GM12878 (cell line): ENCODE measurements at regions not wholly inside any gene's neighbourhood (a gene's known extent, or its start where the extent isn't known, plus 50 kb on each side); places are given as distances from the start of the nearest gene placed in this dataset.

ENCODE experiments used
- ATAC-seq: fragments of 200-7000 bp; cut with Tn5 transposase; 3 replicates; pipeline ENCODE4 v1.9.1; 2020; ENCODE audit warnings: mild to moderate bottlenecking, moderate library complexity
- BruUV-seq: library from RNA; stranded (reverse); fragments of 400-500 nt; replicated peaks from 2 replicates; lab custom pipeline; 2021; lab: Mats Ljungman, UMichigan
- CTCF ChIA-PET: fragments of 300-600 bp; sonication (Branson Sonifier 250); formaldehyde crosslinking; extraction: SDS; loops from one replicate; lab custom pipeline; 2021; ENCODE audit warnings: inconsistent platforms; lab: Yijun Ruan, JAX
- POLR2A ChIA-PET: fragments of 350-600 bp; formaldehyde crosslinking; extraction: SDS; loops from one replicate; lab custom pipeline; 2021; ENCODE audit warnings: inconsistent platforms; lab: Charles Lee
- RAD21 ChIA-PET: fragments of 300-600 bp; sonication (Branson Sonifier 250); formaldehyde crosslinking; loops from one replicate; lab custom pipeline; 2023; ENCODE audit warnings: antibody characterized with exemption; ENCODE audit not compliant: unreplicated experiment; lab: Charles Lee
- SMC1A ChIA-PET: fragments of 300-600 bp; sonication (Branson Sonifier 250); formaldehyde crosslinking; loops from one replicate; lab custom pipeline; 2023; ENCODE audit not compliant: unreplicated experiment, uncharacterized antibody; lab: Charles Lee
- DNase-seq: peaks from one replicate; pipeline ENCODE4 v3.0.0-alpha.2; 2011; ENCODE audit warnings: low read depth, low spot score
- FAIRE-seq: peaks from 3 replicates; lab custom pipeline; 2011; peaks lifted over from hg19 to GRCh38; lab: Jason Lieb, UNC
- H2AFZ ChIP-seq: 2 replicates; pipeline ENCODE4 v1.6.0; 2011; ENCODE audit warnings: low read depth, low read length, control low read depth; ENCODE audit not compliant: control insufficient read depth
- H3K27ac ChIP-seq: 2 replicates; pipeline ENCODE4 v1.5.1; 2011; ENCODE audit warnings: control low read depth; ENCODE audit not compliant: control insufficient read depth, insufficient read depth
- H3K27me3 ChIP-seq, 2 experiments: replicated peaks in 1 of 2; 2 replicates each; pipeline versions ENCODE4 v1.6.0 to v1.6.1; 2011; ENCODE audit warnings: low read length in 1 of 2; ENCODE audit not compliant: control insufficient read depth in 2 of 2, insufficient read depth in 2 of 2
- H3K36me3 ChIP-seq, 2 experiments: 2 replicates each; pipeline ENCODE4 v1.5.1; 2011; ENCODE audit warnings: low read length in 1 of 2; ENCODE audit not compliant: control insufficient read depth in 2 of 2, insufficient read depth in 2 of 2
- H3K4me1 ChIP-seq: 2 replicates; pipeline ENCODE4 v1.6.1; 2011; ENCODE audit warnings: mild to moderate bottlenecking, low read length, moderate library complexity, mixed read lengths; ENCODE audit not compliant: control insufficient read depth, insufficient read depth
- H3K4me2 ChIP-seq: 2 replicates; pipeline ENCODE4 v1.6.0; 2011; ENCODE audit warnings: control low read depth; ENCODE audit not compliant: control insufficient read depth, insufficient read depth
- H3K4me3 ChIP-seq: fragments of 200-600 bp; sonication (generic); 2 replicates; pipeline ENCODE4 v1.5.1; 2016
- H3K79me2 ChIP-seq: 2 replicates; pipeline ENCODE4 v1.6.0; 2011; ENCODE audit warnings: low read length; ENCODE audit not compliant: control insufficient read depth, insufficient read depth
- H3K9ac ChIP-seq: 2 replicates; pipeline ENCODE4 v1.8.0; 2011; ENCODE audit warnings: low read length, control low read depth, mixed read lengths; ENCODE audit not compliant: control insufficient read depth, insufficient read depth
- H3K9me3 ChIP-seq: replicated peaks from 3 replicates; pipeline ENCODE4 v1.5.1; 2011; ENCODE audit warnings: mild to moderate bottlenecking, low read length; ENCODE audit not compliant: control insufficient read depth, insufficient read depth
- H4K20me1 ChIP-seq: 2 replicates; pipeline ENCODE4 v1.6.0; 2011; ENCODE audit not compliant: control insufficient read depth, insufficient read depth
- ASH2L ChIP-seq: fragments of 300-600, 200-600 bp; sonication (generic); IDR thresholded peaks from 2 replicates; pipeline ENCODE4 v1.6.1; 2017; ENCODE audit warnings: low read depth, mild to moderate bottlenecking, borderline replicate concordance
- ATF2 ChIP-seq: IDR thresholded peaks from 2 replicates; pipeline ENCODE4 v1.6.1; 2012; ENCODE audit warnings: low read length, inconsistent platforms
- ATF7 ChIP-seq: fragments of 450-650 bp; IDR thresholded peaks from 2 replicates; pipeline ENCODE4 v1.6.1; 2016; ENCODE audit warnings: low read depth, mild to moderate bottlenecking
- DPF2 ChIP-seq: fragments of 450-650 bp; IDR thresholded peaks from 2 replicates; pipeline ENCODE4 v1.6.1; 2017; ENCODE audit warnings: mild to moderate bottlenecking
- E2F8 ChIP-seq: fragments of 450-650 bp; IDR thresholded peaks from 2 replicates; pipeline ENCODE4 v1.6.1; 2018; ENCODE audit warnings: mild to moderate bottlenecking, low read depth, moderate library complexity; ENCODE audit not compliant: partially characterized antibody
- IKZF1 ChIP-seq: fragments of 450-650 bp; conservative IDR thresholded peaks from 2 replicates; pipeline ENCODE4 v1.6.1; 2017; ENCODE audit warnings: antibody characterized with exemption, mild to moderate bottlenecking
- KDM1A ChIP-seq: fragments of 200-600 bp; sonication (generic); IDR thresholded peaks from 2 replicates; pipeline ENCODE4 v1.6.1; 2016; ENCODE audit warnings: borderline replicate concordance
- MLLT1 ChIP-seq: fragments of 450-650 bp; IDR thresholded peaks from 2 replicates; pipeline ENCODE4 v1.6.1; 2016; ENCODE audit warnings: mild to moderate bottlenecking
- NFYB ChIP-seq: IDR thresholded peaks from 2 replicates; pipeline ENCODE4 v1.6.1; 2011; ENCODE audit warnings: low read depth, mild to moderate bottlenecking, low read length, improper control_type of control experiment, moderate library complexity; ENCODE audit not compliant: insufficient read depth
- RUNX3 ChIP-seq: IDR thresholded peaks from 2 replicates; pipeline ENCODE4 v1.6.1; 2012; ENCODE audit warnings: low read length, inconsistent platforms
- SPI1 ChIP-seq: IDR thresholded peaks from 2 replicates; pipeline ENCODE4 v1.6.1; 2011; ENCODE audit warnings: low read depth, mild to moderate bottlenecking, low read length, moderate library complexity, borderline replicate concordance; ENCODE audit not compliant: insufficient read depth
- ZNF207 ChIP-seq: fragments of 450-650 bp; IDR thresholded peaks from 2 replicates; pipeline ENCODE4 v1.6.1; 2014; ENCODE audit warnings: antibody characterized with exemption, mild to moderate bottlenecking, borderline replicate concordance
- ZNF274 ChIP-seq: IDR thresholded peaks from one replicate; pipeline ENCODE4 v1.8.0; 2011; ENCODE audit not compliant: insufficient read length, insufficient read depth
- WGBS: methylation state at CpG from one replicate; pipeline ENCODE4 v1.1.6; 2016; ENCODE audit warnings: low lambda C conversion rate; ENCODE audit not compliant: insufficient replicate concordance, insufficient coverage; ENCODE audit errors: missing lambda C conversion rate; 5-methylcytosine and 5-hydroxymethylcytosine counted together
- in situ Hi-C: fragments of 300-500 bp; cut with MboI; formaldehyde crosslinking; loops from 9 replicates; pipeline ENCODE4 v1.14.3; 2018; ENCODE audit warnings: mixed read lengths
- intact Hi-C: fragments of 100-400 bp; cut with micrococcal nuclease; formaldehyde crosslinking; loops from one replicate; pipeline ENCODE4 v1.14.2; 2022; ENCODE audit not compliant: unreplicated experiment

GRCh38 chr15:81680829-81681228 is 306.8 kb upstream of the TMC3 start:
- Histone ChIP-seq H3K9me3 (no peaks in the 10 kb centered on the region; the same call in 2 of the 3 replicates), H4K20me1 (no peaks in the 10 kb centered on the region), H3K27ac (no peak overlapping the region), H3K79me2 (no peaks in the 10 kb centered on the region), H3K27me3 (no peaks in the 10 kb centered on the region), H2AFZ (no peak overlapping the region), H3K4me2 (no peak overlapping the region), H3K36me3 (no peaks in the 10 kb centered on the region), H3K4me1 (no peaks in the 10 kb centered on the region), H3K9ac (no peak overlapping the region), H3K4me3 (no peak overlapping the region)
- ChIA-PET SMC1A (no interaction called here), RAD21 (no interaction called here), POLR2A (interaction anchor here (0.7 kb wide), 1 partner anchor 973 kb away, joined by 5 read pairs; no protein-coding TSS in a partner anchor), CTCF (no interaction called here)
- no peak for FAIRE-seq
- ATAC-seq: no peak
- DNase-seq: no peak
- BruUV-seq: no TSS peak
- TF ChIP-seq ZNF274: no peak
- intact Hi-C loops: no loop called here
- in situ Hi-C loops: no loop called here

- Histone ChIP-seq H3K36me3 (no peaks in the 10 kb centered on the region), H3K79me2 (no peaks in the 10 kb centered on the region), H2AFZ (no peak overlapping the region), H3K9me3 (no peaks in the 10 kb centered on the region; the same call in 2 of the 3 replicates), H3K9ac (no peak overlapping the region), H3K27ac (no peak overlapping the region), H3K27me3 (no peaks in the 10 kb centered on the region), H3K4me2 (no peak overlapping the region), H3K4me1 (no peaks in the 10 kb centered on the region), H4K20me1 (no peaks in the 10 kb centered on the region), H3K4me3 (no peak overlapping the region)
- ChIA-PET SMC1A (no interaction called here), POLR2A (interaction anchor here (1.0 to 1.5 kb wide), 2 partner anchors 13 to 15 kb away, joined by 3 to 4 read pairs; no protein-coding TSS in a partner anchor), CTCF (interaction anchor here (2.0 kb wide), 1 partner anchor 13 kb away, joined by 4 read pairs; no protein-coding TSS in a partner anchor), RAD21 (no interaction called here)
- ATAC-seq (peak; percentile 58; the same call in 2 of the 3 replicates), DNase-seq (peak; percentile 16), FAIRE-seq (no peak)
- in situ Hi-C loops: no loop called here
- intact Hi-C loops: no loop called here
- 0% methylated on average over 1 of the region's 1 CpG for WGBS
- BruUV-seq: no TSS peak
- peak; percentile 32; the same call in 1 of the 2 replicates for TF ChIP-seq ATF7
- peak; percentile 15; the same call in 1 of the 2 replicates for TF ChIP-seq ATF2
- TF ChIP-seq MLLT1: no peak
- peak; percentile 22; the same call in 1 of the 2 replicates for TF ChIP-seq IKZF1
- no peak for TF ChIP-seq E2F8
- no peak for TF ChIP-seq ASH2L
- TF ChIP-seq KDM1A: no peak
- TF ChIP-seq SPI1: peak; percentile 15; the same call in 1 of the 2 replicates
- peak; percentile 57; the same call in 1 of the 2 replicates for TF ChIP-seq DPF2
- no peak for TF ChIP-seq ZNF207
- no peak for TF ChIP-seq NFYB
- TF ChIP-seq RUNX3: peak; percentile 30; the same call in 1 of the 2 replicates
Observed at GRCh38 chr15:81666839-81667238, 292.8 kb upstream of the TMC3 start.
